ENCODE measurements at regions not wholly inside any gene's neighbourhood (a gene's known extent, or its start where the extent isn't known, plus 50 kb on each side); places are given as distances from the start of the nearest gene placed in this dataset.

DNA sequence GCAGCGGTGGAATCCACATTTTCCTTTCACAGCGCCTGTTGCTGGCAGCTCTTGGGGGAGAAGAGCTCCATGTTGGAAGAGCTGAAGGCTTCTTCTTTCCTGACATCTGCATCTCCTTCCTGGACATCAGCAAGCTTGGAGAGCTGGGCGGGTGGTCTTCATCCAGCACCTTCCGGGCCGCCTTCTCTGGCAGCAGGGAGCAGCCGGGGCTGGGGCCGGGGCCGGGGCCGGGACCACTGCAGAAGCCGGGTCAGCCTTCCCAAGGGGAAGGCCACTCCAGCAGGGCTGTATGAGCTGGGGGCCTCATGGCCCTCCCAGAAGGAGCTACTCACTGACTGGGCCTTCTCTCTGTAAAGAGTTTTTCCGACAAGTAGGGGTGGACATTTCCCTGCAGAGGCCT, 787.5 kb downstream of the TLE4 start:
- DNase-seq (ENCODE audit: low read depth), result no peak
- TF ChIP-seq, protein P1, sequence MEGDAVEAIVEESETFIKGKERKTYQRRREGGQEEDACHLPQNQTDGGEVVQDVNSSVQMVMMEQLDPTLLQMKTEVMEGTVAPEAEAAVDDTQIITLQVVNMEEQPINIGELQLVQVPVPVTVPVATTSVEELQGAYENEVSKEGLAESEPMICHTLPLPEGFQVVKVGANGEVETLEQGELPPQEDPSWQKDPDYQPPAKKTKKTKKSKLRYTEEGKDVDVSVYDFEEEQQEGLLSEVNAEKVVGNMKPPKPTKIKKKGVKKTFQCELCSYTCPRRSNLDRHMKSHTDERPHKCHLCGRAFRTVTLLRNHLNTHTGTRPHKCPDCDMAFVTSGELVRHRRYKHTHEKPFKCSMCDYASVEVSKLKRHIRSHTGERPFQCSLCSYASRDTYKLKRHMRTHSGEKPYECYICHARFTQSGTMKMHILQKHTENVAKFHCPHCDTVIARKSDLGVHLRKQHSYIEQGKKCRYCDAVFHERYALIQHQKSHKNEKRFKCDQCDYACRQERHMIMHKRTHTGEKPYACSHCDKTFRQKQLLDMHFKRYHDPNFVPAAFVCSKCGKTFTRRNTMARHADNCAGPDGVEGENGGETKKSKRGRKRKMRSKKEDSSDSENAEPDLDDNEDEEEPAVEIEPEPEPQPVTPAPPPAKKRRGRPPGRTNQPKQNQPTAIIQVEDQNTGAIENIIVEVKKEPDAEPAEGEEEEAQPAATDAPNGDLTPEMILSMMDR (IDR thresholded peaks at IDR 0.05; ENCODE audit: low read length, missing control alignments), result no peak
- H3K4me3 ChIP-seq (replicated peaks; ENCODE audit: low read depth, low read length), result no peak overlapping the region

DNA sequence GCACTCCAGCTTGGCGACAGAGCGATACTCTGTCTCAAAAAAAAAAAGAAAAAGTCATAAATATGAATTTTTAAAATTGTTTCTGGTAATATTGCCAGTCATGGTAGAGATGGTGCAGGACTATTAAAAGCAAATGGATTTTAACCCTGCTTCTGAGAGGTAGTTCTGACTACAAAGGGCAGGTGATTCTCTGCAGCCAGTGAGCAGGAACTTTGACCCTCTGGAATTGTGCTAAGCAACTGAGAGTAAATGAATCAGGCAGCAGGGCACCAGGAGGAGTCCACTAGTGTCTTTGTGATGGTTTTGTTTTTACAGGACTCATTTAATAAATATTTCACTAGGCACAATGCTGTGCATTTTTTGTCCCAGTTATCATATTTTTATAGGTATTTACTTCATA, 781.2 kb downstream of the TLE4 start:
- DNase-seq (ENCODE audit: low read depth), result no peak
- no peak overlapping the region for H3K4me3 ChIP-seq (replicated peaks; ENCODE audit: low read depth, low read length)
- TF ChIP-seq, protein P1 (IDR thresholded peaks at IDR 0.05; ENCODE audit: low read length, missing control alignments), result no peak

DNA sequence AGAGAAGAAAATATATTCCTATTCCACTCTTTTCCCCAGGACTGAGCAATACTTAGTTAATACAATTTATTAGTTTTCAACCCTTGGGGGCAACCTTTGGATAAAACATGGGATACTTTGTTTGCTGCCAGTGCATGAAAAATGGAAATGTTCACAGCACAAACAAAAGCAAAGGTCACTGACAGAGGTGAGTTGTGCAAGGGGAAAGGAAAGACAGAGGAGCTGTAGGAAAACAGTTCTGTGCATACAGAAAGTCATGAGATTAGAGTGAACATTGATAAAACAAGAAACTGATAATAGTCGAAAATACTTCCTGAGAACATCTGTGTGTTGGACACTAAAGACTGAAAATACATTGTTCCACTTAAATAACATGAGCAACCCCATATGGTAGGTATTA, 779.8 kb downstream of the TLE4 start:
- DNase-seq (ENCODE audit: low read depth), result no peak
- TF ChIP-seq, protein P1 (IDR thresholded peaks at IDR 0.05; ENCODE audit: low read length, missing control alignments), result no peak
- H3K4me3 ChIP-seq (replicated peaks; ENCODE audit: low read depth, low read length), result no peak overlapping the region

DNA sequence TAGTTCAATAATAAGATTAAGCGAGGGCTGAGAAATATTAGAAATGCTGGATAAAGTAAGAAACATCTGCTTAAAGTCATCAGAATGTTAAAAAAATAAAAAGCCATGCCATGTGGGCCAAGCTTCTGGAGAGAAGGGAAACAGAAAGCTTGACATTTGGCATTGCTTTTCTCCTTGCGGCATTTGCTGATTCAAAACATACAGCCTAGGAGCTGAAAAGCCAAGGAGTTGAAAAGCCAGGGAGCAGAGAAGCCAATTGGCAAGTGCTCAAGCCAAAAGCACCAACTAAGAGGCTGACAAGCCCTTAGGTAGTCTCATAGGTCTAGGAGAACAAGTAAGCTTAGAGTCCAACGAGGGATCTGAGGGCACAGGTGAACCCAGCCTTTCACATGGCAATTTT, 754.3 kb downstream of the TLE4 start:
- TF ChIP-seq, protein P1 (IDR thresholded peaks at IDR 0.05; ENCODE audit: low read length, missing control alignments), result no peak
- no peak for DNase-seq (ENCODE audit: low read depth)
- no peak overlapping the region for H3K4me3 ChIP-seq (replicated peaks; ENCODE audit: low read depth, low read length)

DNA sequence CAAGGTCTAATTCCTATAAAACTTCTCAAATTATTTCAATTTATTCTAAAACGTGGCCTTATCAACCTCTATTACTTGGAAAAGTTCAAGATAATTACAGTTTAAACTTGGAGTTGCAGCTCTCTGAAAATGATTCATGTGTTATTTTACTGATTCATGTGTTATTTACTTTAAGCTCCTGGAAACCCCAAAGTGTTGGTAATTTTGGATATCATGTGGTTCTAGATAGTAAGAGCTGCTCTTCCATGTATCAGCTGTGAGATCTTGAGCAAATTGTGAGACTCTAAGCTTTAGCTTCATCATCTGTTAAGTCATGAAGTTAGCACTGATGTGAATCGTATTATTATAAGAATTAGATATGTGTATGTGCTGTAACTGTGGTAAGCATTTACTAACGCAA, 749.2 kb downstream of the TLE4 start:
- H3K4me3 ChIP-seq (replicated peaks; ENCODE audit: low read depth, low read length), result no peak overlapping the region
- peak; percentile 1 for DNase-seq (ENCODE audit: low read depth)
- TF ChIP-seq, protein P1 (IDR thresholded peaks at IDR 0.05; ENCODE audit: low read length, missing control alignments), result no peak

DNA sequence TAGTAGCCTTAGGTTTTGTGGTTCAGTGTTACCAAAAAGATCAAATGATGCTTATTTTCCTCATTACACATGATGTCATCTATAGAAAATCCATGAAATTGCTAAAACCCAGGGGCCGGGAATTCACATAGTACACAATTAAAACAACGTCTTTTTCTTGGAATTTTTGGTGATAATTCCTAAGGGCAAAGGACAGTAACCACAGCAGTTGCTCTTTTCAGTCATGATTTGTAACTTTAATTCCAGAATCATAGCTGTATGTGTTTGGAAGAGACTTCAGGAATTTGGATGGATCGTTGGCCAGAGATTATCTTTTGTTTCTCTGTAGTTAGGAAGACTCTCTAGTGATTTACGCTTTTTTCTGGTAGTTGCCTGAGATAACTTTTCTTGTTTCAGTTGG, 748.7 kb downstream of the TLE4 start:
- TF ChIP-seq, protein P1 (IDR thresholded peaks at IDR 0.05; ENCODE audit: low read length, missing control alignments), result no peak
- peak; percentile 0 for DNase-seq (ENCODE audit: low read depth)
- no peak overlapping the region for H3K4me3 ChIP-seq (replicated peaks; ENCODE audit: low read depth, low read length)

DNA sequence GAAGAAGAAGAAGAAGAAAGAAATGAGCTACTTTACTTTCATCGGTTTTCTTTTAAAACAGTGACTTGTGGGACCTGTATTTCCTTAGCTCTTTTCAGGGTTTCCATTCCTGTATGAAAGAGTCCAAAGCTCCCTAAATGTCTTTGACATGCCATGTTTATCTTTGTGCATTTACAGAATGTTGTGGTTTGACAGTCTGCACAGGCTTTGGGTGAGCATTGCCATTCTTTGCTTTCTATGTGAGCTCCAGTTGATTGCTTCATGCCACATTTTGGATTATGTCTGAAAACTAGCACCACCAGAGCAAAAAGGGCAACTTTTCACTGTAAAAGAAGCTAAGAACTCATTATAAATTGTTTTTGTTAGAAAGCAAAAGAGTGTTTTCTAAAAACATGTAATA, 733.4 kb downstream of the TLE4 start:
- no peak for DNase-seq (ENCODE audit: low read depth)
- TF ChIP-seq, protein P1 (IDR thresholded peaks at IDR 0.05; ENCODE audit: low read length, missing control alignments), result no peak
- H3K4me3 ChIP-seq (replicated peaks; ENCODE audit: low read depth, low read length), result no peak overlapping the region

Measured in fibroblast of pulmonary artery (primary cell).